ENCODE measurements at regions not wholly inside any gene's neighbourhood (a gene's known extent, or its start where the extent isn't known, plus 50 kb on each side); places are given as distances from the start of the nearest gene placed in this dataset.

DNA sequence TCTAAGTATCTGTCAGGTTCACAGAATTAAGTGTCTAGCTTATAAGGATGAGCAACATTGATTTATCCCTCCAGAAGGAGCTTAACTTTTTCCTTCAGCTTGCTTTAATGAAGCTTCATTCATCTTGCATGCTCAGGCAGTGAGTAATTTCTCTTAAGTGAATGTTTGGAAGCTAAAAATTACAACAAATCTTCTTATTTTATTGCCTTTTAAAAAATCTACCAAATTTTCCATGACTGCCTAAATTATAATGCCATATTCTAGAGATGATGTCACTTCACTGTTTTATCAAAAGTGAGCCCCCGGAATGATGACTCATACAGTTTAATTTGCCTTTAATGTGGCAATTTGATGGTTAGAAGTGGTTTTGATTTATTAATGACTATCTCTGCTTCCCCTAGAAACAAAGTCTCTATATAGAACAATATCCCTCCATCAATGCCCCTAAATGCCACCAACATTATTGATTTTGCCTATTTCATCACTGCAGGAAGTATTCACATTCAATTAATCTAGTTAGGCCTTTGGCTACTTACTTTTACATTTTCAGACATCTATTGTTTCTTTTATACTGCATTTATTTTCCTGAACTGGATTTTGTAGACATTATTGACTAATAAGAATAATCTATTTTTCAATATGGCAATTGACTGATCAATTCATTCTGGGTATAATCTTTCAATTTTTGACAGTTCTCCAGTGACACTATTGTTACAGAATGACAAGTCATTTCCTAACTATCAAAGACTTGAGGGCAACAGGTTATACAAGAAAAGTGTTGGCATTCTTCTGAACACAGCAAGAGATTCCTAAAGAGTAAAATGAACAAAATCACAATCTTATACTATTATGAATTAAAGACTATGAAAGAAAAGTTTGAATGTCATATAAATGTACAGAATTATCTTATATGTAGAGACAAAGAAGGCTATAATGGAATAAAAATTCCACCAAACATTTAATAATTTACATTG lies 139.3 kb upstream of the ODAD2 start:
- no peak for DNase-seq (ENCODE audit: extremely low spot score)
- ChIA-PET CTCF (no interaction called here), POLR2A (no interaction called here)
- no peak for TF ChIP-seq ZNF384 (IDR thresholded peaks at IDR 0.05)
- TF ChIP-seq FOXM1 (IDR thresholded peaks at IDR 0.05; ENCODE audit: borderline replicate concordance): no peak
- TF ChIP-seq SP1 (IDR thresholded peaks at IDR 0.05): no peak
- TF ChIP-seq L3MBTL2 (conservative IDR thresholded peaks at IDR 0.05): no peak
- TF ChIP-seq TARDBP (IDR thresholded peaks at IDR 0.05): no peak
- no peak for TF ChIP-seq SUZ12 (IDR thresholded peaks at IDR 0.05)
- no peak for TF ChIP-seq HDGF (IDR thresholded peaks at IDR 0.05; ENCODE audit: borderline replicate concordance)
- TF ChIP-seq ARNT (IDR thresholded peaks at IDR 0.05): no peak
- no peak for TF ChIP-seq CTBP1 (IDR thresholded peaks at IDR 0.05; ENCODE audit: borderline replicate concordance)
- no peak for TF ChIP-seq FOXK2 (IDR thresholded peaks at IDR 0.05)
- no peak for TF ChIP-seq LEF1 (IDR thresholded peaks at IDR 0.05; ENCODE audit: borderline replicate concordance)
- TF ChIP-seq FOXA1 (IDR thresholded peaks at IDR 0.05): no peak
- TF ChIP-seq BHLHE40 (IDR thresholded peaks at IDR 0.05; ENCODE audit: borderline replicate concordance): no peak
- no peak for TF ChIP-seq ELF4 (IDR thresholded peaks at IDR 0.05)
- TF ChIP-seq, protein P1, sequence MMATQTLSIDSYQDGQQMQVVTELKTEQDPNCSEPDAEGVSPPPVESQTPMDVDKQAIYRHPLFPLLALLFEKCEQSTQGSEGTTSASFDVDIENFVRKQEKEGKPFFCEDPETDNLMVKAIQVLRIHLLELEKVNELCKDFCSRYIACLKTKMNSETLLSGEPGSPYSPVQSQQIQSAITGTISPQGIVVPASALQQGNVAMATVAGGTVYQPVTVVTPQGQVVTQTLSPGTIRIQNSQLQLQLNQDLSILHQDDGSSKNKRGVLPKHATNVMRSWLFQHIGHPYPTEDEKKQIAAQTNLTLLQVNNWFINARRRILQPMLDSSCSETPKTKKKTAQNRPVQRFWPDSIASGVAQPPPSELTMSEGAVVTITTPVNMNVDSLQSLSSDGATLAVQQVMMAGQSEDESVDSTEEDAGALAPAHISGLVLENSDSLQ (IDR thresholded peaks at IDR 0.05): no peak
- no peak for TF ChIP-seq NFRKB (IDR thresholded peaks at IDR 0.05)

DNA sequence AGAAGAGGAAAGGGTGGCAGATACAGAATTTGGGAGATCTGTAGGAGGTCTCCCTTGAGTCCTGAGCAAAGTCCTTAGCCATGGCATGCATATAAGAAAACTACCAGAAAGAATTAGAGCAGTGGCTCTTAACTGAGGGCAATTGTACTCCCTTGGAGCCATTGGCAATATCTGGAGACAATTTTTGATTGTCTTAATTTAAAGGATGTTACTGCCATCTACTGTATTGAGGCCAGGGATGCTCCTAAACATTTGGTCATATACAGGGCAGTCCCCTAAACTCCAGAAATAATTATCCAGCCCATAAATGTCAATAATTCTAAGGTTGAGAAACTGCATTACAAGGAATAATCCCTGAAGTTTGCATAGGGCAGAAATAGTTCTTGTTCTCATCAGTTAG lies 136.4 kb upstream of the ODAD2 start:
- TF ChIP-seq NFRKB (IDR thresholded peaks at IDR 0.05) (no peak), ZNF384 (IDR thresholded peaks at IDR 0.05) (no peak), CTBP1 (IDR thresholded peaks at IDR 0.05; ENCODE audit: borderline replicate concordance) (no peak), ARNT (IDR thresholded peaks at IDR 0.05) (no peak)
- no peak for DNase-seq (ENCODE audit: extremely low spot score)
- ChIA-PET POLR2A (no interaction called here), CTCF (no interaction called here)

DNA sequence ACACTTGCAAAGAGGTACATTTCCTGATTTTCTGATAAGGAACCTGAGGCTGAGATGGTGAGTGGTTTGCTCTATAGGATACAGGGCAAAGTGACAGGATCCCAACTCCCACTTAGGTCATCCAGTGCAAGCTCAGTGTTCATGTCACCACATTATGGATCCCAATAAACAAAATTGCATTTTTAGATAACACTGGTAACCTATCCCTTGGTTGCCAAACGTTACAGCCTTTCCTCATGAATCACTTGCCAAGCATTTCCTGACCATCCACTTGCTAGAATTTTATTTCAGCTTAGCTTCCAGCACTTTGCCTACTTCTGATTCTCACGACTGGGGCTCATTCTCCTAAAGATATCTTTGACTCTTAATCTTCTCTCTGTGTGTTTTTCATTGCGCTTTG lies 131.4 kb upstream of the ODAD2 start:
- no peak for TF ChIP-seq SP1 (IDR thresholded peaks at IDR 0.05)
- TF ChIP-seq CTBP1 (IDR thresholded peaks at IDR 0.05; ENCODE audit: borderline replicate concordance): no peak
- TF ChIP-seq, protein P1 (IDR thresholded peaks at IDR 0.05): no peak
- TF ChIP-seq BHLHE40 (IDR thresholded peaks at IDR 0.05; ENCODE audit: borderline replicate concordance): no peak
- TF ChIP-seq ELF4 (IDR thresholded peaks at IDR 0.05): no peak
- no peak for TF ChIP-seq HDGF (IDR thresholded peaks at IDR 0.05; ENCODE audit: borderline replicate concordance)
- TF ChIP-seq SUZ12 (IDR thresholded peaks at IDR 0.05): no peak
- TF ChIP-seq FOXM1 (IDR thresholded peaks at IDR 0.05; ENCODE audit: borderline replicate concordance): no peak
- no peak for TF ChIP-seq LEF1 (IDR thresholded peaks at IDR 0.05; ENCODE audit: borderline replicate concordance)
- no peak for TF ChIP-seq L3MBTL2 (conservative IDR thresholded peaks at IDR 0.05)
- TF ChIP-seq ZNF384 (IDR thresholded peaks at IDR 0.05): no peak
- no peak for TF ChIP-seq FOXK2 (IDR thresholded peaks at IDR 0.05)
- no peak for TF ChIP-seq NFRKB (IDR thresholded peaks at IDR 0.05)
- TF ChIP-seq FOXA1 (IDR thresholded peaks at IDR 0.05): no peak
- TF ChIP-seq ARNT (IDR thresholded peaks at IDR 0.05): no peak
- no peak for DNase-seq (ENCODE audit: extremely low spot score)
- ChIA-PET CTCF (no interaction called here), POLR2A (no interaction called here)

DNA sequence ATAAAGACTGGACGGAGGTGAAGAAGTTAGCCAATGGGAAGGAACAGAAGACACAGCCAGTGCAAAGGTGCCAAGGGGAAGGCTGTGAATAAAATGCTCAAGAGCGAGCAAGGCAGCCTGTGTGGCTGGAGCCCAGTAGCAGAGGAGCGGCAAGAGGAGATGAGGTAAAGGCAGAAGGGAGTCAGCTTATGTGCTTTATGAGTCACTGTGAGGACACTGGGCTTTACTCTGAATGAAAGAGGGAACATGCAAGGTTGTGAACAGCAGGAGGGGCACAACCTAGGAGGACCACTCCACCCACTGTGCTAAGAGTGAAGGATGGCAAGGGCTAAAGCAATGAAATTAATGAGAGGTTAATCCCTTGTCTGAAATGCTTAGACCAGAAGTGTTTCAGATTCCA lies 129.0 kb upstream of the ODAD2 start:
- TF ChIP-seq BHLHE40 (IDR thresholded peaks at IDR 0.05; ENCODE audit: borderline replicate concordance) (no peak), TARDBP (IDR thresholded peaks at IDR 0.05) (no peak), ARNT (IDR thresholded peaks at IDR 0.05) (no peak), HDGF (IDR thresholded peaks at IDR 0.05; ENCODE audit: borderline replicate concordance) (no peak), FOXA1 (IDR thresholded peaks at IDR 0.05) (no peak), NFRKB (IDR thresholded peaks at IDR 0.05) (no peak), ZNF384 (IDR thresholded peaks at IDR 0.05) (no peak), L3MBTL2 (conservative IDR thresholded peaks at IDR 0.05) (no peak), ELF4 (IDR thresholded peaks at IDR 0.05) (no peak), LEF1 (IDR thresholded peaks at IDR 0.05; ENCODE audit: borderline replicate concordance) (no peak), SP1 (IDR thresholded peaks at IDR 0.05) (no peak), SUZ12 (IDR thresholded peaks at IDR 0.05) (no peak), CTBP1 (IDR thresholded peaks at IDR 0.05; ENCODE audit: borderline replicate concordance) (no peak), FOXM1 (IDR thresholded peaks at IDR 0.05; ENCODE audit: borderline replicate concordance) (no peak), FOXK2 (IDR thresholded peaks at IDR 0.05) (no peak)
- TF ChIP-seq, protein P1 (IDR thresholded peaks at IDR 0.05): no peak
- ChIA-PET CTCF (no interaction called here), POLR2A (no interaction called here)
- DNase-seq (ENCODE audit: extremely low spot score): no peak

DNA sequence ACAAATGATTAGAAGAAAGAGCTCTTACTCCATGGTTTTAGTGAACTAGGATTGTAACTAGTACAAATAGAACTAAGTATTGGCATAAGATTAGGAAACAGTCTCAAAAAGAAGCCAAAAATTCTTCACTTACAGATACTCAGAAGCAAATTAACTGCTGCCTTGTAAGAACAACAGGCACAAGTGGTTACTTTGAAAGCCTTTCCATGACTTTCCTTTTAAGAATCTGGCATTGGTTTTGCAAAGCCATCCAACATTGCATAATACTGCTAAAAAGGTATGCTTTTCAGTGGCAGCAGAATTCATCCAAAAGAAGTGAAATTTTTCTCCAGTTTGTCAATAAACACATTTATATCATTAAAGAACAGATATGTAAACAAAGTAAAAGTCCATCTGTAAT lies 126.8 kb upstream of the ODAD2 start:
- ChIA-PET POLR2A (no interaction called here), CTCF (no interaction called here)
- DNase-seq (ENCODE audit: extremely low spot score): no peak
- TF ChIP-seq NFRKB (IDR thresholded peaks at IDR 0.05): no peak
- TF ChIP-seq BHLHE40 (IDR thresholded peaks at IDR 0.05; ENCODE audit: borderline replicate concordance): no peak
- TF ChIP-seq LEF1 (IDR thresholded peaks at IDR 0.05; ENCODE audit: borderline replicate concordance): no peak
- TF ChIP-seq FOXM1 (IDR thresholded peaks at IDR 0.05; ENCODE audit: borderline replicate concordance): no peak
- TF ChIP-seq ARNT (IDR thresholded peaks at IDR 0.05): no peak
- TF ChIP-seq FOXK2 (IDR thresholded peaks at IDR 0.05): no peak
- no peak for TF ChIP-seq ZNF384 (IDR thresholded peaks at IDR 0.05)
- no peak for TF ChIP-seq ELF4 (IDR thresholded peaks at IDR 0.05)
- no peak for TF ChIP-seq CTBP1 (IDR thresholded peaks at IDR 0.05; ENCODE audit: borderline replicate concordance)
- TF ChIP-seq HDGF (IDR thresholded peaks at IDR 0.05; ENCODE audit: borderline replicate concordance): no peak
- no peak for TF ChIP-seq TARDBP (IDR thresholded peaks at IDR 0.05)
- TF ChIP-seq, protein P1 (IDR thresholded peaks at IDR 0.05): no peak
- TF ChIP-seq L3MBTL2 (conservative IDR thresholded peaks at IDR 0.05): no peak
- no peak for TF ChIP-seq FOXA1 (IDR thresholded peaks at IDR 0.05)
- TF ChIP-seq SUZ12 (IDR thresholded peaks at IDR 0.05): no peak
- TF ChIP-seq SP1 (IDR thresholded peaks at IDR 0.05): no peak

Data from HEK293T (cell line).